SHP77 treated with DMSO at 0.1 percent for 48 hours (cell line): ENCODE measurements at regions not wholly inside any gene's neighbourhood (a gene's known extent, or its start where the extent isn't known, plus 50 kb on each side); places are given as distances from the start of the nearest gene placed in this dataset.

ENCODE experiments used
- DNase-seq: peaks from one replicate; lab custom pipeline; 2025; lab: John Stamatoyannopoulos, UW

DNA sequence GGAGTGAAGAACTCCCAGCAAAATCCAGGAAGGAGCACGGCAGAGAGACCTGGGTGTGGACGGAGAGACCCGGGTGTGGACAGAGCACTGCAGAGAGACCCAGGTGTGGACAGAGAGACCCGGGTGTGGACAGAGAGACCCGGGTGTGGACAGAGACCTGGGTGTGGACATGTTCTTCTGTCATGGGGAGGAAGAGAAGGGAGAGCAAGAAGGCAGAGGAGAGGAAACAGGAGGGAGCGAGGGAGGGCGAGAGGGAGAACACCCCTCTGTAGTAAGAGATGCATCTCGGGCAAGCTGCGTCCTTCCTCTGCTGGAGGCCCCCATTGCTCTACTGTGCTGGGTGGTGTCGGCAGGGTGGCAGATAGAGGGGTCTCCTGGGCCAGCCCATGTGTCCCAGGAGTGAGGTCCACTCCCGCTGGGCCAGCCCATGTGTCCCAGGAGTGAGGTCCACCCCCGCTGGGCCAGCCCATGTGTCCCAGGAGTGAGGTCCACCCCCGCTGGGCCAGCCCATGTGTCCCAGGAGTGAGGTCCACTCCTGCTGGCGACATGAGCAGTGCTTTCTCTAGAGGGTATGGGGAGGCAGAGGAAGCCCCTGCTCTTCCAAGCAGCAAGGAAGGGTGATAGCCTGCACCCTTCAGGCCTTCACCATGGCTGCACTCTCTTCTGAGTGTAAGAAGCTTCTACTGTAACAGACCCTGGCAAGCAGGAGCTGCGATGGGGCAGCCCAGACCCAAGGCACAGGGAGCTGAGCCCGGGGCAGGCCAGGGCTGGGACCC is 934.2 kb downstream of the BRD1 start:
- no peak for DNase-seq

DNA sequence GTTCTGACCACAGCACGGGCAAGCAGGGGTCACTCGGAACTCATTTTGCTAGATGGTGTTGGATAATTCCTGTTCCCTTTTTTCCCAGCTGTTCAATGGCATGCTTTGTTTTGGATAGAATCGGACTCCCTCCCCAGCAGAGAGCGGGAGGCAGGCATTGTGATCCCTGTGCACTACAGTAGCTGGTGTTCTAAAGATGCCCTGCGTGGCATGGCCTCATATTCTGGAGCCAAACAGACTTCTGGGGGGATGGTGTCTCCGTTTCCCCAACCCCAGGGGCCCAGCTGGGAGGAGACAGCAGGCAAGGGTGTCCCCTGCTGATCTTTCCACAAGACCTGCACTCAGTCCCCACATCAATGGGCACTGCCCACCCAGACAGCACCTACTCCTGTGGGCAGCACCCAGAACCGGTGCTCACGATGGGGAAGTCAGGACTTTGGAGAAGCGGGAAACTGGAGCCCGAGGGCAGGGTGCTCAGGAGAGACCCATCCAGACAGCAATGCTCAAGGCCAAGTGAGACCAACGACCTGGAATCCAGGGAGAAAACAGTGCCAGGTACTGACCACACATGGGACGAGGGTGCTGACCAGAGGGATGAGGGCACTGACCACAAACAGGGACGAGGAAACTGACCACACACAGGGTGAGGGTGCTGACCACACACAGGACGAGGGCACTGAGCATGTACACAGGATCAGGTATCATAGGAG is 934.9 kb downstream of the BRD1 start:
- no peak for DNase-seq

- DNase-seq: no peak
These were observed 935.7 kb downstream of the BRD1 start for GRCh38 chr22:48891688-48892577.

- no peak for DNase-seq
These were observed 936.7 kb downstream of the BRD1 start for GRCh38 chr22:48890693-48891554.

- DNase-seq: no peak
These were observed 937.6 kb downstream of the BRD1 start for GRCh38 chr22:48889887-48890692.

DNA sequence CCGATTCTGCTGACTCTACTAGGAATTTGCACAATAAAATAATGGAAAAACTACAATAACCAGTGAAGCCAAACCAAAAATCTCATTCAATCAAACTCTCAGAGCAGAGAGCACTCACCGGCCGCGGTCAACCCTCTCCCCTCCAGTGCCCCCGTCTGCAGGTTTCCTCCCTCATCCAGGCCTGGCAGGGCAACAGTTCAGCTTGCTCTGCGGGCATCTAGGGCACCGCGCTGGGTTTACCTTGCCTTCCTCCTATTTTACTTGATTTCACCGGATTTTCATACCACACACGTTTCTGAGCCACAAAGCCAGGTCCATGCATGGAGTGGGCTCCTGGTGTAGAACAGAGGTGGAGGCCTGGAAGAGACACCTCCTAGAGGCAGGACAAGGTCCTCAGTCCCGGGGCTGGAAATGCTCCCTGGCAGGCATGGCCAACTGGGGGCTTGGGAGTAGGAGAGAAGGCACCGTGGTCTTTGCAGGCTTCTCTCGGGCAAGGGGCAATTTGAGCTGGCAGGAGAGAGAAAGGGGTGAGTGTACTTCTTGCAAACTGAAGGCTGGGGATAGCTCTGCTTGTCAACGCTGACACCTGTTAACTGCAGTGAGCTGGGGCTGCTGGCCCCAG is 938.4 kb downstream of the BRD1 start:
- DNase-seq: no peak

GRCh38 chr22:48888466-48889208 is 939.0 kb downstream of the BRD1 start:
- DNase-seq: no peak

- no peak for DNase-seq
These were observed 940.0 kb downstream of the BRD1 start for GRCh38 chr22:48887394-48888332.

GRCh38 chr22:48886604-48887393 is 940.9 kb downstream of the BRD1 start:
- no peak for DNase-seq

- DNase-seq: no peak
These were observed 941.8 kb downstream of the BRD1 start for GRCh38 chr22:48885919-48886305.

DNA sequence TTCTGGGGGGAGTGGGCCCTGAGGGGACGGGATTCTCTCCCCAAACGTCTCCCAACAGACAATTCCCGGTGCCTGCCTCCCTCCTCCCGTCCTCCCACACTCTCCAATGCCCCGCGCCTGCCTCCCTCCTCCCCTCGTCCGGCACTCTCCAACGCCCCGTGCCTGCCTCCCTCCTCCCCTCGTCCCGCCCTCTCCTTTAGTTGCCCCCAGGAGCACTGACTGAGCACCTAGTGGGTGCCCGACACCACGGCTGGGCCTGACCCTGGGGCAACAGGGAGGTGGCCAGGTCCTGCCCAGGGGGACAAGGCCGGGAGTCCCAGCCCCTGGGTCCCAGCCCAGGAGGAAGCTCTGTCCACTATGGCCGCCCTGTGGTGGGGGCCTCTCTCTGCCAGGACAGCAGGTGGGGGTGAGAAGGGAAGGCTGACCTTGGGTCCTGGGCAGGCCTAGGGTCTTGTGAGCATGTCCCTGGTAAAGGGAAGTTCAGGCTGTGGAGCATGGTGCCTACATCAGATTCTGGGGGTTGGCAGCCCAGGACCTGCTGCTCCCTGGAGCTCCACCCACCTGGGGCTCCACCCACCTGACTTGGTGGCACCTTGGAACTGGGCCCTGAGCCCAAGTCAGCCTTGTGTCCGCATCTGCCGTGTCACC is 942.3 kb downstream of the BRD1 start:
- no peak for DNase-seq

DNA sequence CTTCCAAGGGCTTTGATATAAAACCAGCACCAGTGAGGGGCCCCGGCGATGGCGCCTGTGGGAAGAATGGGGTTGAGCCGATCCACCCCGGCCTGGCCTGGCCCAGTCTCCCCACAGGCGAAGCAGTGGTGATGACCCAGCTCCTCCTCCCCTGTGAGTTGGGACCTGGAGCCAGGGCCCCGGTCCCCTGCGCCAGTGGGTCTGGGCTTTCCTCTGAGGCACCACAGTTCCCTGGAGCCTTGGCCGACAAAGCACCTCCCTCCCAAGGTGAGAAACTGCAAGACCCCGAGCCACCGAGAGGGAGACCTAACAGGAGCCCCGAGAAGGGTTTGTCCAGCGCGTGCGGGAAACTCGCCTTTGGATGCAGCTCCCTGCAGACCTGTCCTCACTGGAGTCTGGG is 942.9 kb downstream of the BRD1 start:
- DNase-seq: no peak

DNA sequence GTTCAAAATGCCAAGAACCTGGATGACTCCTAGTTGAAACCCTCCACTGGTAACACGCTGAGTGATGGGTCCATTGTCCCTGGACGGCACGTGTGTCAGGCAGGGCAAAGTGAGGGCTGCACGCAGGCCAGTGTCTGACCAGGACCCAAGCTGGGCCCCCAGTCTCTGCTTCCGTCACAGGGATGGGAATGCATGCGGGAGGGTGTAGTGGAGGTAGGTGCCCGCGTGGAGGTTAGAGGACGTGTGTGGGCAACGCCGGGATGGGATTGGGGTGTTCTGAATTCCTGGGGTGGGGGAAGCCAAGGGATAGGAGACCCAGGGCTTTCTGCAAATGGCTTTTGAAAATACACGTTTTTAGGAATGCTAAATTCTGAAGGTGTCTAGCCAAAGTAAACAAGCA is 943.3 kb downstream of the BRD1 start:
- no peak for DNase-seq

DNA sequence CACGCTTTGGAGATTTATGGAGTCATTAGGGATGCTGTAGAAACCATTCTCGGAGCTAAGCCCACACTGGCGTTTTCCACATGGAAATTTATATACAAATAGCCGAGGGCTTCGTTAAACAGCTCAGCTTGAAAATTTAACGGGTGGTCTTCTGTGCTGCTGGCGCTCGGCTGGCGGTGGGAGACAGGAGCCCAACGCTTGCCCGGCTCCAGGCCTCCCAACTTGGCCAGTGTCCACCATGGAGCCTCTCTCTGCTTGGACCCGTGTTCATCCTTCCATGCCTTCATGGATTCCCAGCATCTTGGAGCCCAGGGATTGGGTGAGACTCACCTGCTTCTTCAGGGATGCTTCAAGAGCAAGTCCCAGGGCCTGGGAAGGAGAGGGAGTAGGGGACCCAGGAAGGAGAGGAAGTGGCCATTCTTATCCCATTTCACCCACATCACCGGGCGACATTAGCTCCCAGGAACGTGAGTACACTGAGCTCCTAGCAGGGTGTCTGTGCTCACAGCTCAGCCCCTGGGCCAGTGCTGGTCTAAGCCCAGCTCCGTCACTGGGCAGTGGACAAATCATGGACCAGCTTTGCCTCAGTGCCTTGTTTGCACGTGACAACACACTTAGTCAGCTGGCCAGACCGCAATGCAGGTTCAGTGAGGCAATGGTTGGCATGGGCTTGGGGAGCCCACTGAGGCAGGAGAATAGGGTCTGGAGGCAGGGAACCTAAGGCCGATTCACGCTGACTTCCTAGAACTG is 944.3 kb downstream of the BRD1 start:
- DNase-seq: no peak

- no peak for DNase-seq
These were observed 945.0 kb downstream of the BRD1 start for GRCh38 chr22:48882636-48883200.
